DMS153 treated with DMSO at 0.1 percent for 48 hours (cell line): ENCODE measurements at regions not wholly inside any gene's neighbourhood (a gene's known extent, or its start where the extent isn't known, plus 50 kb on each side); places are given as distances from the start of the nearest gene placed in this dataset.

Experiments used
- DNase-seq: peaks from one replicate; lab custom pipeline; 2025; ENCODE audit not compliant: unreplicated experiment; lab: John Stamatoyannopoulos, UW

DNA sequence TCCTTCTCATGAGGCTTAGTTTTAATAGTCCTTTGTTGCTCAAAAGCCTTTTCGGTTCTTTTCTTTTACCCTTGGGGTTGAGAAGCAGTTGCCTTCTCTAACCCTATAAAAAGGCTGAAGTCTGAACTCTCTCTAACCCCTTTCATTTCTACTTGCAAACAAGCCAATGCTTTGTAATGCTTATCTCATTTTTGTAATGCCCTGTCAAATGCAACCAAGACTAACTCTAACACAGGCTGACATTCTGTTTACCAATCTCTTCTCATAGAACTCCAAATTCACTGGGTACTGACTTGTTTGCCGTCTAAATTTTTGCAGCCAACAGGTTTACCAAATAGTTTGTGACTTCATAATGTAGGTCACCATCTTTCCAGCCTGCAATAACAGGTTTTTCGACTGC is 233.9 kb upstream of the SNX7 start:
- no peak for DNase-seq

GRCh38 chr1:98426092-98426491 is 235.4 kb upstream of the SNX7 start:
- no peak for DNase-seq

DNA sequence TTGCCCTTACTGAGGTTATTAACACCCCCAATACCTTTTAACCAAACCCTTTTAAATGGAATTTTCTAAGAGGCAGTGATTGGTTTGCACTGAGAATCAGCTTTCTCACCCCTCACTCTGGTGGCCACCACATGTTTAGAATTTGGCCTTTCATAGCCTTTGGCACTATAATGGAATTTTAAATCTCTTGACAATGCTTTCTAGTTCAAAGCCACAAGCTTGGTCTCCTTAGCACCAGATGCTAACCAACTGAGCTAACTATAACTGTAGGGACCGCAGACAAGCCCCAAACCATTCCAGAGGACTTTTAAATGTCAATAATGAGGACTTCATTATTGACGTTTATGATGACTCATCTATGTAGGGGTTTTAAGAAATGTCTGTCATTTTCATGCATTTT is 238.7 kb upstream of the SNX7 start:
- no peak for DNase-seq

GRCh38 chr1:98421085-98421435 is 240.5 kb upstream of the SNX7 start:
- DNase-seq, result no peak

- DNase-seq, result no peak
Observed at GRCh38 chr1:98420376-98421084, 241.0 kb upstream of the SNX7 start.

DNA sequence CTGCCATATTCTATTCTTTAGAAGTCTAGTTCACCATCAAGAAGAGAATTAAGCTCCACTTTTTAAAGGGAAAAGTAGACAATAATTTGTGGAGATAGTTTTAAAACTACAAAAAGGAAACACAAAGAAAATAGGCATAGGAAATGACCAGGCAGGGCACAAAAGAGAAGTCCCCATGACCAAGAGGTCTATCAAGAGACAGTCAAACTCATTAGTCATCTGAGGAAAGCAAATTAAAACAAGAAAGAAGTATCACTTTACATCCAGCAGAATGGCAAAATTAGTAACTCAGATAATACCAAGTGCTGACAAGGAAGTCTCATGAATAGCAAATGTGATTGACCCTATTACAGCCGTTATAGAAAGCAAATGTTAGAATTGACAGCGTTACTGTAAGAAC is 243.7 kb upstream of the SNX7 start:
- no peak for DNase-seq

GRCh38 chr1:98410082-98410481 is 251.4 kb upstream of the SNX7 start:
- DNase-seq, result no peak

DNA sequence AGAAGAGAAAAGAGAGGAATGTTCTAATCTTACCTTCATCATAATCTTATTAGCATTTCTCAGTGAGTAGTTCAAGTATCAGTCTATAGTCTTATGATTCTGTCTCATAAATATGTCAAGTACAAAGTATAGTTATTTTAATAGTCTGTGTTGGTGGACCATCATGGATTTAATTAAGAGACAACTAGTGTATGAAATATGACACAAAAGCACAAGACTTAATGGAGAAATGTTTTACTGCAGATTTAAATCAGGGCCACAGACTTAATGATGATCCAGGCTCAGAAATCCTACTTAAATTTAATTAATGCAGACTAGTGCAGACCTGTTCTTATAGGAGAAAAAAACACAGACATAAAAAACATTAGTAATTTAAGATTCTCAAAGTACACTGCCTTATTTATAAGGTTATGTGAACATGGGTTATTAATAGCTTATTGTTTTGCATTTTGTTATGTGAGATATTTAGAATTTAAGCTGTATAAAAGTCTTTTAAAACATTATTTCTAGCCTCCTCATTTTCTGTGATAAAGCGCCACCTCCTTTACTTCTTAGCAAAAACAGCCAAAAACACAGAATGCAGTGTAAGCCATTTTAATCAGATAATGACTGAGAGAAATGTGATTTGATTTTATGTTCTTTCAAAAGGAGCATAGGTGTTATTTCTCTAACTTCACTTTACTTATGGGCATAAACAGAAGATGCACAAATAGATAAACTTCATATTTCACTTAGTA is 255.0 kb upstream of the SNX7 start:
- no peak for DNase-seq

DNA sequence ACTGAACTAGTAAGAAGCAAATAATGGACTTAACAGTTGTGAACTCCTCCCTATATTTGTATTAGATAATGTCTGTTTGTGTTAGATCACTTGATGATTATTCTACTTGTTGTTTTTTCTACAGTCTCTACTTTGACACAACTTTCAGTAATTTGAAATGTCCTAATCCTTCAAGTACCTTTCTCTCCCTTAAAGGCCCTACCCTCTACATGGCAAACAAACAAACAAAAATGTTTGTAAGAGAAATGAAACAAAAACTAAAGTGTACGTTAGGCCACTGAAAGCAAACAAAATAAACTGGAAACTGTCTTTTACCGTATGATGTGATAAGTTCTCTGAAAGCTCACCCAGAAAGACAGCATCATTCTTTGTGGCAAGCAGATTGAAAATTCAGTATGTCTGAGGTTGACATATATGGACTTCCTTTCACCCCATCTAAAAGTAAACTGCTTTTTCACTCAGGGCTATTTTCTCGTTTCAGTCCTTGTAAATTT is 255.9 kb upstream of the SNX7 start:
- DNase-seq, result no peak

- DNase-seq, result no peak
Observed at GRCh38 chr1:98404866-98405265, 256.7 kb upstream of the SNX7 start.

- DNase-seq, result peak; percentile 35
Observed at GRCh38 chr1:98403963-98404480, 257.5 kb upstream of the SNX7 start.

GRCh38 chr1:98402860-98403259 is 258.7 kb upstream of the SNX7 start:
- DNase-seq, result no peak

DNA sequence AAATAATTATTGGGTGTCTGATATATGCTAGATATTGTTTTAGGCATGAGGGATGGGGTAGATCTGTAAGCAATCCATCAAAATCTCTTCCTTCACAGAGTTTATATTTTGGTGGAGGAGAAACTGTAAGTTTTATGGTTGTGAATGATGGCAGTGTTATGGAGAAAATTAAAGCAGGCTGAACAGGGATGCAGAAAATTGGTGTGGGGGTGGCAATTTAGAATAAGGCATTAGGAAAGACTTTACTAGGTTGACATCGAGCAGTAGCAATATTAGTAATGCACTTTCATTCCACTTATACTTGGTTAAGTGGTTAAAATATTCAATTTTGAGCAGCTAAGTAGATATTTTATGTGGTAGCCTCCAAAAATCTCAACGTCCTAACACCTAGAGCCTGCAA is 261.1 kb upstream of the SNX7 start:
- no peak for DNase-seq

GRCh38 chr1:98399218-98399617 is 262.3 kb upstream of the SNX7 start:
- DNase-seq, result no peak

DNA sequence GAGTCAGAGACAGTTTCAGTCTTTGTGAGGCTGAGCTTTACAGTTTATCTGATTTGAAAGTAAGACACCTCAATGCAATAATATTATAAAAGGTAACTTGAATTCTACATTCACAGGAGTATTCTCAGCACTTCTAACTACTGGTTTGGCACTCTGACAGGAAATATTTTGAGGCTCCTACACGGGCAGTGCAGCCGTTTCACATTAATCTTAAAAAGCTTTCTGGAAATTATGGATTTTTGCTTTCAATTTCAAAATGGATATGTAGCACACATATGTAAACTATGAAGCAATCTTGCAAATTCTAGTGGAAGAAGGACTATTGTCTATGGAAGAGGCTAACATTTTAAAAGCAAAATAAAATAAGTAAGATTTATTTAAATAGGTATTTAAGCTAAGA is 262.9 kb upstream of the SNX7 start:
- no peak for DNase-seq

DNA sequence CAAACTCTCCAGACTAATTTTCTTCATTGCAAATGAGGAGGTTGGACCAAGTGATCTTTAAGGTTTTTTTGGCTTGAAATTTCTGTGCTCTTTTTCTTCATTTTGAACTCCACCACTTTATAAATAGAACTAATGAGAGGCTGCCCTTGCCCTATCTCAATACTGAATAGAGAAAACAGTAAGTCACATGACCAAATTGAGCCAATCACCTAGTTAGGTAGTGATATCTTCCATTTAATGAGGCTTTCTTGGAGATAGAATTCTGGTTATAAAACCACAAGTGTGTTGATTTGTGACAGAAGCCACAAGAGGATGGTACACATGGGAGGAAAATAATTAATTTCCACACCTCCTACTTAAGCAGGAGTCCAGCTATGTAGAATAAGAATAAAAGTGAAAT is 263.4 kb upstream of the SNX7 start:
- no peak for DNase-seq

- no peak for DNase-seq
Observed at GRCh38 chr1:98393719-98394118, 267.8 kb upstream of the SNX7 start.

GRCh38 chr1:98391175-98391574 is 270.3 kb upstream of the SNX7 start:
- DNase-seq, result no peak

- DNase-seq, result no peak
Observed at GRCh38 chr1:98389809-98390208, 271.7 kb upstream of the SNX7 start.

- DNase-seq, result no peak
Observed at GRCh38 chr1:98388441-98388840, 273.1 kb upstream of the SNX7 start.

DNA sequence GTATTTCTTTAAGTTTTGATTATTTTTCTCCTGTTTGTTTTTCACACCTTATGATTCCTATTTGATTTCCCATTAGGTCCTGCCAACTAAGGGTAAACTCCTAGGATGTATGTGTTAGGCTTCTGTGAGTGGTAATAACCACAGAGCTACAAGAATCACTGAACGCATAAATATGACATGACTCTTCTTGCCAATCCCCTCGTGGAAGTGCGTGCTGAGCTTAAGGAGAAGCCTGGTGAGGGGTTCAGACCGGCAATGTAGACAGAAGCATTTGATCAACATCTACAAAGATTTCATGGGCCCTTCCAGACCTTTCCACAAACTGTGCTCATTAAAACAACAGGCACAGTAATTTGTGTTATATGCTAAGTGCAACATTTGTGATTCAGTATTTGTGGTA is 273.8 kb upstream of the SNX7 start:
- no peak for DNase-seq

DNA sequence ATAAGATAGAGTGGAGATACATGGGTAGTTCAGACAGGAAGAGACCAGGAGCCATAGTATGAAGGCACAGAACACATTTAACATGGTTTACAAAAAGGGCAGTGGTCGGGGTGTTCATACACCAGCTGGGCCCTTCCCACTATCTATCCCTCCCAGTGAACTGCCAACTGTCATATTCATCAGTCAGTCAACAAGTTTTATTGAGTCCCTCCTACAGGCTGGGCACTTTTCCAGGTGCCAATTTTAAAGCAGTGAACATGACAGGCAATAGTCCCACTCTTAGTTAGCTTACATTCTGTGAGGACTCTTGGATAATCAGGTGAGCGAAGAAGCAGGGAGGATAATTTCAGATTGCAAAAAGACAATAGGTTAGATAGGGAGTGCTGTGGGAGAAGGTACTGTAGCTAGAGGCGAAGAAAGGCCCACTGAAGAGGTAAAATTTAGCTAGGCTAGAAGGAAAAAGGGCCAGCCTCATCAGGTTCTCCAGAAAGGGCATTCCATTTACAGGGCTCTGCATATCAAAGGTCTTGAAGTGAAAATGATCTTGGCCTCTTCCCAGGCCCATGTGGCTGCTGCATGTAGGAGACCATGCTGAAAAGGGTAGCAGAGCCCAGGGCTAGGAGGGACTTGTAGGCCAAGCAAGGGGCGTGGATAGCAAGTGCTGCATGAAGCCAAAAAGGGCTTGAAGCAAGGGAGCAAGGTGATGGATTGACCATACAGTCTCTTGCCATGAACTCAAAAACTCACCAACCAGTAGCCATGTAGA is 274.7 kb upstream of the SNX7 start:
- DNase-seq, result no peak
